HG03439 (cell line): ENCODE measurements at regions not wholly inside any gene's neighbourhood (a gene's known extent, or its start where the extent isn't known, plus 50 kb on each side); places are given as distances from the start of the nearest gene placed in this dataset.

Source experiments
- ATAC-seq: cut with Tn5 transposase; IDR thresholded peaks from one replicate; pipeline ENCODE4 v1.9.1; 2021; ENCODE audit warnings: mild to moderate bottlenecking, moderate library complexity; ENCODE audit not compliant: unreplicated experiment

DNA sequence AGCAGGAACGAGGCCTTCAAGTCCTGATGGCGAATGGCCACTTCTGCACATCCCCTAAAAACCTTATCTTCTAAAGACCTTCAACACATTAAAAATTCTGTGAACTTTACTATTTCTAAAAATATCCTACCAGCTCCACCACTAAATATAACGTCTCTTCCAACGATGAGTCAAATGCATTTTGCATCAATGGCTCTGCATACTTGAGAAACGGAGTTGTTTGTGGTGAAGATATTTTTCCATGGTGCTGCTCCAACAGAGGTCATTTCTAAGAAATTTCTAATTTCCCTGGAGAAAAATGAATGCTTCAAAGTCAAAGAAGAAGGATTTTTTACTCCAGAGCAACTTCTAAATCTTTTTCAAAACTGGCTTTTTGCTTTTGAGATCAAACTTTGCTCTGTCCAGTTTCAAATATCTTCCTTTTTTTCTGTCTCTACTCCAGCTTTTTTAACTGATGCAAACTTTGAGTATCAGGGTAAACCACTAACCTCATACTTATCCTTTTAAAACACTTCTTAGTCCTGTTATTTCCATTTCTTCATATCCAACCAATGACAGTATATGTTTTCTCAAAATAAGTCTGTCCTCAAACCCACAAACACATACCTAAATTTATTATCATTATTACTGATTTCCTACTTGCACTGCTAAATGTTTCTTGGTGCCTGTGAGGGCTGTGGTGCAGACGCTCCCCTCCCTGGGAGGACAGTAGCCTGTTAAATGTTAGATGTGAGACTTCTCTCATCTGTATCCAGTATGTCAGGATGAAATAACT is 258.1 kb downstream of the KLF6 start:
- ATAC-seq: no peak

DNA sequence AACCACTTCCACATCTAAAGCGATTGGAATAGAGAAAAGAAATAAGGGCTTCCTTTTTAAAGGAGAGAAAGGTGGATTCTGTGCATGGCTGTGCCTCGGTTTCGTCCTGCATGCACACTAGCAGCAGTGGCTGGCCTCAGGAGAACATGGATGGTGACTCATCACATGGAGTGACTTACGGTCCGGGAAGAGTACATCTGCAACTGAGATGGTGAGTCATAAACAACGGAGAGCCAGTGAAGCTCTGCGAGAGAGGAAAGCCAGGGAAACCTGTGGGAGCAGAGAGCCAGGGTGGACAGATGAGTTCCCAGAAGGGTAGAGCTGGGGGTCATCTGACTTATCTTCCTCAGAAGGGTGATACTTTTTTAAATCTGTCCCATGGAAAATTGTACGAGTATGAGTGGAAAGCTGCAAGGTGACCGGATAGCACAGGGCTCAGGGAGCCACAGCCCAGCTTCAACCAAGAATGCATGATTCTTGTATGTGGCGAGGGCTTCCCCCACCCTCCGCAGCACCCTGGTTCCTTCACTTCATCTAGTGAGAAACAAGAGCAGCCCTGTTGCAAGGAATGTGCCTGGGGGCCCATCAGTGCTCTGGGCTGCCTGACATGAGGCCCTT is 259.1 kb downstream of the KLF6 start:
- ATAC-seq: no peak

GRCh38 chr10:3524086-3524960 is 260.7 kb downstream of the KLF6 start:
- no peak for ATAC-seq

- ATAC-seq: no peak
These were observed 261.5 kb downstream of the KLF6 start for GRCh38 chr10:3523309-3524050.

DNA sequence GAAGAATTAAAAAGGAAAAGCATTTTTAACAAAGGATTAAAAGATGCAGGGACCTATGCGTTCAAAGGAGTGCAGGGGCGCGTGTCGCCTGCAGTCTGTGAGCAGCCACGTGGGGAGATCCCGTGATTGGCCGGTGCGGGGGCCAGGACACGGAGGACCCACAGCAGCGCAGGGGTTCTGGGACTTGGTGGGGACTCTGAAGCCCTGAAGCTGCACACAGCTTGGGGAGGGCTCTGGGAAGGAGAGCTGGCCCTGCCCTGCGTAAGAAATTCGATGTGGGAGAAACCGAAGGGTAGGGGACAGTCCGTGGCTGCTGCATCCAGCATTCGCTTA is 268.1 kb downstream of the KLF6 start:
- ATAC-seq: no peak

DNA sequence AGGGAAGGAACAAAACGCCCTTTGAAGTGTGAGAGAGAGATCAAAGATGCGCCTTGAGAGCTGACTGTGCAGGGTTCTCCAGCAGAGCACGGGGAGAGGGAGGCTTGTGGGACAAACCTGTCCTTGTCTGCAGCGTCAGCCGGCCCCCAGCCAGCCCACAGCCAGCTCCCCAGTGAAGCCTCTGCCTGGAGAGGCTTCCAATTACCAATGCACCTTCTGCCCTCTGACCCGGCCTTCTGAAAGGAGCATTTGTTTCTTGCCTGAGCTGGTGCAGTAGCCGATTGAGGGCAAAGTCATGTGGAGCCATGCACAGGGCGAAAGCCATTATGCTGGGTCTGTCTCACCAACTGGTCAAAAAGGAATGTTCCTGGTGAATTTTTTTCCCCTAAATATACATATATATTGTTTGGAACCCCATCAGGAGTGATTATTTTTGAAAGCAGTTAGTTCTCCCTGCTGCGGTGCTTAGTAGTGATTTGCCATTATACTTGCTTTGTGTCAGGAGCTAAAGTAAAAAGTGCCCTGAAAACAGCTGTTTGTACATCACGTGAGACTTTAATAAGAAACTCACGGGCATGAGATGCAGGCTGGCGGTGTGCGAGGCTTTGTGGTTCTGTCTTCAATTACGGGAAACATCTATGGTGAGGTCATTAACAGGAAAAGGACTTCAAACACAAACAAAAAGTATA is 268.6 kb downstream of the KLF6 start:
- no peak for ATAC-seq

- ATAC-seq: no peak
These were observed 270.3 kb downstream of the KLF6 start for GRCh38 chr10:3514691-3515090.

GRCh38 chr10:3512263-3512662 is 272.7 kb downstream of the KLF6 start:
- ATAC-seq: no peak

DNA sequence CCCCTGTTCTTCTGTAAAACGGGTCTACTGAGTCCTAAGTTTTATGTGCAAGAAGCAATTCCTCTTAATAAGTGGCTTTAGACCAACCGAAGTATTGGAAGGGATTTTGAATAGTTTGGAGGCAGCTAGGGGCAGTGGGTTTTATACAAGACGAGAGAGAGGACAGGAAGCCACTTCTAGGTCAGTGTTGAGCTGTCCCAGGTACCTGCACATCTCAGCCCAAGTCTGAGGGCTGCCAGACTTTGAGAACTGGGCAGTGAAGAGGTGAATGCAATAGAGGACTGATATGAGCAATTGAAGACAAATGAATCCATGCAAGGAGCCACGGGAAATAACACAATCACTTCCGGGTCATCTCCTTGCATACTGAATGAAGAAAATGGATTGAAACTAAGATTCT is 273.5 kb downstream of the KLF6 start:
- ATAC-seq: no peak

DNA sequence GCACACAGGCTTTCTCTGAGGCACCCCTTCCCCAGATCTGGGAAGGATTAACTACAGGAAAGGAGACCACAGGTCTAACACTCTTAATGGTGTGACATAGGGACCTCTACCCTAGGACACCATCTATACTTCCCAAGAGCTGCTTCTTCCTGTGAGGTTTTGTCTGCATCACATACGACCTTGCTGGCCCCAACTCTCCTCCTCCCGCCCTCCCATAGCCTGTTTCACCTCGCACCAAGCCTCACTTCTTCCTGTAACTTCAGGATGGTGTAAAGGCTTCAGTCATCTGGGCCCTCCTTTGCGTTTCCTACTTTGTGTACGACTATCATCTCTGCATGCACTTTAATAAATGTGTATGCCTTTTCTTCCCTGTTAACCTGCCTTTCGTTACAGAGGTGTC is 274.3 kb downstream of the KLF6 start:
- ATAC-seq: no peak

DNA sequence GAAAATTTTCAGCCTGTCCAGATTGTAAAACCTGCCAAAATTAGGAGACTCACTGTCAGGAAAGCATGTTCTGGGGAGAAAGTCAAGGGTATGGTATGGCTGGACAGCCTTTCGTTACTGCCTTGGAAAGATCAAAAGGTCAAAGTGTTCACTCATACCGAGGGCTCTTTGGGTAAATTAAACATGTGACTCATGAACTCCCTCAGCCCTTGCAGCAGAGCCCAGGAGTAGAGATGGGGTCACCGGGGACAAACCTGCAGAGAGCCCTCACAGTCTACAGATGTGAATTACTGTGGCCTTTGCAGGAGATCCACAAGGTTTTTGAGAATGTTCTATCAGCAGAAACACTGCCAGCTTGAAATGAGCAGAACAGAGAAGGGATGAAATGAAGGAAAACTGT is 275.7 kb downstream of the KLF6 start:
- no peak for ATAC-seq

DNA sequence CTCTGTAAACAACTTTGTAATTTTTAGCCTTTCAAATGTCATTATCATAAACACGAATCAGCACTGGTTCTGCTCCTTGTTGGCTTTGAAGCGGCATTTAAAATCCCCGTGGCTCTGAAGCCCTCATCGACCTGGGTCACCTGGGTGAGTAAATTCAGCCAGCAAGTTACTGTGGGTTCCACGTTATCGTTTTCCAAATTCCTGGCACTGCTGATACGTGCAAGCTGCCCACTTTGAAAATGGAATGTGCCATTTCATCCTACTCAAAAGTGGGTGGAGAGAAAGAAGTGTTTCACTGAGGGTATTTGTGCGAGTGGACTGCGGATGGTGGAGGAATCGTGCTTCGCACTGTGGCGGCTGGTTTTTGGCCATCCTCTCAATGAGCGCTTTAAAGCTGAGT is 281.7 kb downstream of the KLF6 start:
- ATAC-seq: no peak

DNA sequence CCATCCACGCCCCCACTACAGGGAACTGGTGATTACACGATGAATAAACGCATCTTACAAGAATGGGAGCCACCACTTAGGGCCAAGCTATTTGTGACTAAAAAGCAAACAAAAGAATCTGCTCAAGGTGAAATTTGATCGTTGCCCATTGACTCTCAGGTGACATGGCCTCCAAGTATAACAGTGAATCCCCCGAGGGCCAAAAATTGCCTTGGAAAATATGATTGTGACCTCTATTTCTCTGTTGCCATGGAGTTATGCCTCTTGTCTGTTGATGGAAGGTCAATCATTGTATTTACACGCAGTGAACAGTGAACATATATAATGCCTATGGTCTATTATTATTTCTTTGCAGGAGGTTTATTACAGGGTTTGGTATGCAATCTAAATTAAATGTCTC is 282.3 kb downstream of the KLF6 start:
- no peak for ATAC-seq

- no peak for ATAC-seq
These were observed 284.6 kb downstream of the KLF6 start for GRCh38 chr10:3500408-3500856.

DNA sequence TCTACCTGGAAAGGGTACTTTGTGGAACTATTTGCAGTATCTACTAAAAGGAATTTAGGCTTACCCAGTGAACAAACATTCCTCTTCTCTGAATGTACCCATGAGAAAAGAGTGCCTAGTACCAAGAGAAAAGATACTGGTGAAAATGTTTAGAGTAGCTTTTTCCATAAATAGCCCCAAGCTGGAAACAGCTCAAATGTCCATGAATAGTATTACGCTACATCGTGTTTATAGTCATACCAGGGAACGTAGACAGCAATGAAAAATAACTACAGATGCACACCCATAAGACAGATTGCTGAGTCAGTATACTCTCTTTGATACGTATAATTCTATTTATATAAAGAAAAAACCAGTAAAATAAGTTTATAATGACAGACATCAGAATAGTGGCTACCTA is 285.9 kb downstream of the KLF6 start:
- ATAC-seq: no peak

DNA sequence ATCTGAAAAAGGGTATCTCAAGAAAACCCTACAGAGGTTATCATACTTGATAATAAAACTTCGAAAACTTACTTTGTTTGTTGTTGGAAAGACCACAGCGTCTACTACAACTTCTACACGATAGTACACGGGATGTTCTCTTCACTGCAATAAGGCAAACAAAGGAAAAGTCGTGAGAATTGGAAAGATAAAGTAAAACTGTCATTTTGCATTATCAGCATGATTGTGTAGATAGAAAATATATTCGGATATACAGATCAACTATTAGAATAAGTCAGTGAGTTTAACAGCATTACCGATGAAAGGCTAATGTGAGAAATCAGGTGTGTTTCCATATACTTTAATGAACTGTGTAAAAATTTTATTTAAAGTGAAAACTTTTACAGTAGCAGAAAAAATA is 287.4 kb downstream of the KLF6 start:
- ATAC-seq: no peak

GRCh38 chr10:3496138-3496537 is 288.9 kb downstream of the KLF6 start:
- ATAC-seq: no peak

- ATAC-seq: no peak
These were observed 289.7 kb downstream of the KLF6 start for GRCh38 chr10:3495281-3495680.

- no peak for ATAC-seq
These were observed 290.2 kb downstream of the KLF6 start for GRCh38 chr10:3494838-3495230.

- ATAC-seq: no peak
These were observed 290.7 kb downstream of the KLF6 start for GRCh38 chr10:3494131-3494837.
